ENCODE measurements at regions not wholly inside any gene's neighbourhood (a gene's known extent, or its start where the extent isn't known, plus 50 kb on each side); places are given as distances from the start of the nearest gene placed in this dataset.

DNA sequence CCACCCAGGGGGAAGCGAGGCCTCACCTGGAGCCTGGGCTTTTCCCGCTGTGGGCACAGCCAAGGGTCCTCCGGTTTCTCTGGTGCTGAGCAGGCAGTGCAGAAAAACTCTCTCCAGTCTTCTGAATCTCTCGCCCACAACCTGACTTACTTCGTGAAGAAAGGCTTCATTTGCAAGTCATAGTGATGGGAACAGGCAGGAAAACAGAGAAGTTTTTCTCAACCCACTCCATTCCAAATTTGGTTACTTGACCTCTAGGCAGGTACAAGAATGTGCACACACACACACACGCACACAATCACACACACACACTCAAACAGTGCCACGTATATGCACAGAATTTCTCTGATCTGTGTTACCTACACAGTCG lies 524.5 kb downstream of the CD83 start:
- DNase-seq (ENCODE audit: low read depth) = no peak
- H3K4me3 ChIP-seq (ENCODE audit: control insufficient read depth, low read depth, low read length) = no peak overlapping the region
- TF ChIP-seq, protein P1, sequence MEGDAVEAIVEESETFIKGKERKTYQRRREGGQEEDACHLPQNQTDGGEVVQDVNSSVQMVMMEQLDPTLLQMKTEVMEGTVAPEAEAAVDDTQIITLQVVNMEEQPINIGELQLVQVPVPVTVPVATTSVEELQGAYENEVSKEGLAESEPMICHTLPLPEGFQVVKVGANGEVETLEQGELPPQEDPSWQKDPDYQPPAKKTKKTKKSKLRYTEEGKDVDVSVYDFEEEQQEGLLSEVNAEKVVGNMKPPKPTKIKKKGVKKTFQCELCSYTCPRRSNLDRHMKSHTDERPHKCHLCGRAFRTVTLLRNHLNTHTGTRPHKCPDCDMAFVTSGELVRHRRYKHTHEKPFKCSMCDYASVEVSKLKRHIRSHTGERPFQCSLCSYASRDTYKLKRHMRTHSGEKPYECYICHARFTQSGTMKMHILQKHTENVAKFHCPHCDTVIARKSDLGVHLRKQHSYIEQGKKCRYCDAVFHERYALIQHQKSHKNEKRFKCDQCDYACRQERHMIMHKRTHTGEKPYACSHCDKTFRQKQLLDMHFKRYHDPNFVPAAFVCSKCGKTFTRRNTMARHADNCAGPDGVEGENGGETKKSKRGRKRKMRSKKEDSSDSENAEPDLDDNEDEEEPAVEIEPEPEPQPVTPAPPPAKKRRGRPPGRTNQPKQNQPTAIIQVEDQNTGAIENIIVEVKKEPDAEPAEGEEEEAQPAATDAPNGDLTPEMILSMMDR (conservative IDR thresholded peaks at IDR 0.05; ENCODE audit: control insufficient read depth, insufficient read depth, low read depth, low read length) = no peak

- DNase-seq (ENCODE audit: low read depth) = no peak
- H3K4me3 ChIP-seq (ENCODE audit: control insufficient read depth, low read depth, low read length) = no peak overlapping the region
- TF ChIP-seq, protein P1 (conservative IDR thresholded peaks at IDR 0.05; ENCODE audit: control insufficient read depth, insufficient read depth, low read depth, low read length) = no peak
These were observed 525.3 kb downstream of the CD83 start for GRCh38 chr6:14642842-14643241.

GRCh38 chr6:14644381-14644780 lies 526.8 kb downstream of the CD83 start:
- DNase-seq (ENCODE audit: low read depth) = no peak
- no peak overlapping the region for H3K4me3 ChIP-seq (ENCODE audit: control insufficient read depth, low read depth, low read length)
- TF ChIP-seq, protein P1 (conservative IDR thresholded peaks at IDR 0.05; ENCODE audit: control insufficient read depth, insufficient read depth, low read depth, low read length) = no peak

- DNase-seq (ENCODE audit: low read depth) = no peak
- TF ChIP-seq, protein P1 (conservative IDR thresholded peaks at IDR 0.05; ENCODE audit: control insufficient read depth, insufficient read depth, low read depth, low read length) = no peak
- no peak overlapping the region for H3K4me3 ChIP-seq (ENCODE audit: control insufficient read depth, low read depth, low read length)
These were observed 527.6 kb downstream of the CD83 start for GRCh38 chr6:14645221-14645620.

DNA sequence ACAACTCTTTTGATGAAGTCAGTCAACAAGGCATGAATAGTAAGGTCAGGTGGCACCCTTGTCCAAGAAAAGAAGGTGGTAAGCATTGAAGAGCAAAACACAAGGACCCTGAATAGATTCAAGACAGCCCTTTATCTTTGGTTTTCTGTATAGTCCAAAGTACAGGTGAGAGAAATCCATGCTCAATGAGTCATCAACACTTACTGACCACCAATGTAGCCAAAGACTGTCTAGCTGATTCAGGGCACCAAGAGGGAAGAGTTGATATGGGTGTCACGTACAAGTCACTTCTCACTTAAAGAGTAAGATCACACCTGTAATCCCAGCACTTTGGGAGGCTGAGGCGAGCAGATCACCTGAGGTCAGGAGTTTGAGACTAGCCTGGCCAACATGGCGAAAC lies 528.3 kb downstream of the CD83 start:
- TF ChIP-seq, protein P1 (conservative IDR thresholded peaks at IDR 0.05; ENCODE audit: control insufficient read depth, insufficient read depth, low read depth, low read length) = no peak
- H3K4me3 ChIP-seq (ENCODE audit: control insufficient read depth, low read depth, low read length) = no peak overlapping the region
- DNase-seq (ENCODE audit: low read depth) = no peak

DNA sequence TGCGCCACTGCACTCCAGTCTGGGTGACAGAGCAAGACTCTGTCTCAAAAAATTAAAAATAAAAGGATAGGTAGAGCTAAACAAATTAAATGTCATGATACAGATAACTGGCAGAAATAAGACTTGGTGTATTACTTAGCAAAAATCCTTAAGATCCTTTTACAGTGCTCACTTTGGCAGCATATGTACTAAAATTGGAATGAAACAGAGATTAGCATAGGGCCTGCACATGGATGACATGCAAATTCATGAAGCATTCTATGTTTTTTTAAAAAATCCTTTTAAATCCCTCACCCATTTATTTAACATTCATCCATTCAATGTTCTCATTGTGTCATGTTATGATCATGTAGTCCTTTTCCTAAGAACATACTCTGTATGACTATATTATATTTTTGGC lies 528.8 kb downstream of the CD83 start:
- H3K4me3 ChIP-seq (ENCODE audit: control insufficient read depth, low read depth, low read length) = no peak overlapping the region
- DNase-seq (ENCODE audit: low read depth) = no peak
- TF ChIP-seq, protein P1 (conservative IDR thresholded peaks at IDR 0.05; ENCODE audit: control insufficient read depth, insufficient read depth, low read depth, low read length) = no peak

GRCh38 chr6:14647357-14647756 lies 529.8 kb downstream of the CD83 start:
- no peak overlapping the region for H3K4me3 ChIP-seq (ENCODE audit: control insufficient read depth, low read depth, low read length)
- DNase-seq (ENCODE audit: low read depth) = no peak
- TF ChIP-seq, protein P1 (conservative IDR thresholded peaks at IDR 0.05; ENCODE audit: control insufficient read depth, insufficient read depth, low read depth, low read length) = no peak

Data from fibroblast of mammary gland (primary cell).